Ishikawa (cell line): ENCODE measurements at regions not wholly inside any gene's neighbourhood (a gene's known extent, or its start where the extent isn't known, plus 50 kb on each side); places are given as distances from the start of the nearest gene placed in this dataset.

Experiments
- EGR1 ChIP-seq: IDR thresholded peaks from 2 replicates; pipeline ENCODE4 v1.6.1; 2012
- TAF1 ChIP-seq: IDR thresholded peaks from 2 replicates; pipeline ENCODE4 v1.6.1; 2012; ENCODE audit warnings: low read depth, mild to moderate bottlenecking
- YY1 ChIP-seq: IDR thresholded peaks from 2 replicates; pipeline ENCODE4 v1.6.1; 2012; ENCODE audit warnings: low read depth

DNA sequence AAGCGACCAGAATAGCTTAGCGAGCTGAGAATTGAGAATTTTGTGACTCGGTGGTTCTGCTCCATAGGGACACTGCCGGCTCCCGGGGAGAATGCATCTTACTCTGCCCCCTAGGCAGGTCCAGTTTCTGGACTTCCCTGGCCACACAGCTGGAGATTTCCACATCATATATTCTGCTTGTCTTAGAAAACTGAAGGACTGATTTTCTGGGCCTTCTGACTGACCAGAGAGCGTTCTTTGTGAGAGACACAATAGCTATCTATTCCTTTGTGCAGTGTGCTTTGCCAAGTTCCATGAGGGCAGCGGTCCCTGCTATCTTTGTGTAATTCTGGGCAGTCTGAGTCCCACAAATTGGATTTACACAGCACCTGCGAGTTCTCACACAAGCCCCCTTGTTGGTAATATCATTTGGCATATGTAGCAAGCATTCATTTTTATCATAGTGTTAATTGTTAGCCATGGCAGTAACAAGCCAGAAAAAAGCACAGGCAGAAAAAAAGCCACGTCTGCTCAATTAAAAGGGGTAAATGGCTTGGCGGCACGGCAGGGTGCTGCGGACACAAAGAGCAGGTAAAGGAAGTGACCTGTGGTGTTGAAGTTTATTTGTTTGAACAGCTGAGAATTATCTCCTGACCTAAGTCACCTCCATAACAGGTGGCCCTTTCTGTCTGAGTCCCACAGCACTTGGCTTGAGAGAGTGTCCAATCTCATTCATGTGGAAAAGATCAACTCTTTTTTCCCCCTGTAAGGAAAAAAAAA lies 688.7 kb downstream of the TUSC7 start:
- no peak for TF ChIP-seq YY1
- no peak for TF ChIP-seq EGR1
- no peak for TF ChIP-seq TAF1
